NCI-H526 treated with DMSO at 0.1 percent for 48 hours (cell line): ENCODE measurements at regions not wholly inside any gene's neighbourhood (a gene's known extent, or its start where the extent isn't known, plus 50 kb on each side); places are given as distances from the start of the nearest gene placed in this dataset.
"Not testable (repeated sequence)": the region's sequence is repeated elsewhere in the genome, so short reads cannot be mapped to it uniquely, and the experiment has no call there.

ENCODE experiments used
- DNase-seq: peaks from one replicate; lab custom pipeline; 2025; lab: John Stamatoyannopoulos, UW

- DNase-seq = no peak
Observed at GRCh38 chr14:28121512-28122297, 644.9 kb upstream of the FOXG1 start.

GRCh38 chr14:28130610-28131284, 635.8 kb upstream of the FOXG1 start:
- DNase-seq = no peak

- no peak for DNase-seq
Observed at GRCh38 chr14:28138341-28138740, 628.2 kb upstream of the FOXG1 start.

DNA sequence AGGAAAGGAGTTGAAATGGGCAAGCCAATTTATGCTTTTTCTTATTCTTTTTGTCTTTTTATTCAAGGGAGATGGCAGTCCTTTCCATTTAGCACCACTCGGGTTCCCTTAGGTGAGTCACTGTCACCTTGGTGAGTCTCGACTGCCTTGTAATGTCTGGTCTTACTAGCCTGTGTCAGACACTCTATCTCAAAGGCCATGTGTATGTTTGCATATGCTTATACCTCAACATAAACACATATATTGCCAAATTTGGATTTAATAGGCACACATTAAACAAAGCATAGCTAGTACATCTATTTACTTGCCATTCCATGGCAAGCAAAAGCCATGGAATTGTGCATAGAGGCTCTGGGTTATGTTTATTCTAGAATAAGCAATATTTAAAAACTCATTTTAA, 624.9 kb upstream of the FOXG1 start:
- no peak for DNase-seq

DNA sequence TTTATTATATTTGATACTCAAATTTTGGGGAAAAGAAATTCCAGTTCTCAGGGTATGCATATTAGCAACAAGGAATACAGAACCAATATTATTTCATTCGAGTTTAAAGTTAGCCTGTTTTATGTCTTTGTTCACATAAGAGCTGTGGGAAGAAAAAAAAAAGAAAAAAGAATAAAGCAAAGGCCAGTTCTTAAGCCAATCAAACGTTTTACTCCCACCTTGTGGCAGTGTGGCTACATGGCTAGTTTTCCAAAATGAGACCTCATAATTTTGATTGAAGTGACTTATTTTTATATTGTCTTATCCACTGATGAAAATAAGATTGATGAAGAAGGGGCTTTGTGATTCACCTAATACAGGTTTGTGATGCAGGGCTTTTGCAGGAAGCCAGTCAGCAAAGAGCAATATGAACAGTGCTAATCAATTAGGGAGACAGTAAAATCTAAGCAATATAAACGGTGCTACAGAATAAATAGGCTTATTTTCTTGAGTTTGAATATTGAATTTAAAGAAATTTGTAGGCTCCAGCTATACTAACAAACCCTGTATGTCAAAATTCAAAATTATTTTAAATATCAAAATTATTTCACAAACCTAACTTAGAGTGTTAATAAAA, 624.1 kb upstream of the FOXG1 start:
- no peak for DNase-seq

DNA sequence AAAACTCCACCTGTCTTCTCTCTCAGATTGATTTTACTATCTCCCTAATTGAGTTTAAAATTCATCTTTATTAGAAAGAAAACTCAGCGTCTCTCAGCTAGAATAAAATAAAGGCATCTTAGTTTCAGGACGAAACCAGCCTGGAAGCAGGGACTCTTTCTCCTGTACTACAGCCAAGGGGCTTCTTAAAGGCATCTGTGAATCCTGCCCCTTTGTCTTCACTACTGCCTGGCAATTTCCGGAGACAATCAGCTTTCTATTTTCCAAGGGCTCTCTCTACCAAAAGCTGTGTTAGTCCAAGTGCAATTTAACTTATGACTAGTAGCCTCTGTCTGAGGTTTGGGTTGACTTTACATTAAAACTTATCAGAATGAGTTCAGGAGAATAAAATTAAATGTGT, 623.3 kb upstream of the FOXG1 start:
- no peak for DNase-seq

- DNase-seq = no peak
Observed at GRCh38 chr14:28151926-28152325, 614.7 kb upstream of the FOXG1 start.

DNA sequence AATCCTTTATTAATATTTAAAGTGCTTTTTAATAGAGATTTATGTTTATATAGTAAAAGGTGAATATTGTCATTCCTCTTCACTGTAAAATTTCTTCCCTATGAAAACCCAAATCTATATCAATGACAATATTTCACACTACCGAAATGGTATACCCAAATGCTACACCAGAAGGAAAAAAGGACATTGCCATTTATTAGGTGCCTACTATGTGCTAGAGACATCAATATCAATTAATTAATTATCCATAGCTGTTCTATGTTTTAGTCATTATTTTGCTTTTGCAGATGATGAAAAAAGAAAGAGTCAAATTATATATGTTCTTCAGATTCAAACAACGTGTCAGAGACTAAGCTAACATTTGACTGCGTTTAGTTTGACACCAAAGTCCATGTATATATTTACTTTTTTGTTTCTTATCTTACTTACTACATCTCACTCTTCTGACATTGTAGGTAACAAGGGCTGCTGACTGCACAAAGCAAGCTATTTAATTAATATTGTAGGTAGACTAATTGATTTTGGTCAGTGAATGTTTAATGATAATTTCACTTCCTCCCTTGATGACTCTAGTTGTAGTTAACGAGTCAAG, 614.0 kb upstream of the FOXG1 start:
- DNase-seq = no peak

GRCh38 chr14:28157289-28157869, 609.2 kb upstream of the FOXG1 start:
- DNase-seq = no peak

DNA sequence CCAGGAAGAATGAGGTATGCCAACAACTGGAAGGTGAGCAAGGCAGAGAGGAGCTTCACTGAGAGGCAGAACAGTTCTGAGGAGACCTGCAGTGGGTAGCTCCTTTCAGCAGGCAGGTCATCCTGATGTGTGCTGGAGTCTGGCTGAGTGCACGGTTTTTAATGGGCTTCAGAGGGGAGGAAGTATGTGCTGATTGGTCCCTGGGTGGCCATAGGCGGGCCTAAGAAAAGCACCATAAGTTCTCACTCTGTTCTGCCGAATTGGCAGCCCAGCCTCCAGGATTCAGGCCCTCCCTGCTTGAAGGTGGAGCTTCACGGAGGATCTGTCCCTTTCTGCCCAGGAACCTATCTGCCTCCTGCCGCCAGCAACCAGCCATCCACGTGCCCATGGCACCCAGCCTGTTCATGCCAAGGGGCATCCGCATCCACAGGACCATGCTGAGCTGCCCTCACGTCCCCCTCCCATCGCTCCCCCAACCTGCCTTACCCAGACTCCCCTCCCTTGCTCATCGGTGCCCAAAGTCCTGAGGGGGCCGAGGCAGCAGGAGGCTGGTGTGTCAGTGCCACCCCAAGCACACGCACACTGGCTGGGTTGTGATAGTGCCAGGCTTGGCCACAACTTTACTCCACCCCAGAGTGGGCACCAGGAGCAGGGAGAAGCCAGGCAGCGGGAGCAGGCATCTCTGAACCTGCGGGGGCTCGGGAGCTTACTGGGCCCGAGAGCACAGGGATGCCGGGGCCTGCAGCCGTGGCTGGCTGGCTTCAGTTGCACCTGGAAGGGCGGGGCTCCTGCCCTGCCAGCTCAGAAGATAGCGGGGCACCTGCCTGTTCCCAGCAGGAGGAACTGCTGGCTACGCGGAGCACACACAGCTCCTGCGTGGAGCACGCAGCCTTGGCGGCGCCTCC, 608.4 kb upstream of the FOXG1 start:
- DNase-seq = no peak

- no peak for DNase-seq
Observed at GRCh38 chr14:28161040-28161439, 605.5 kb upstream of the FOXG1 start.

- no peak for DNase-seq
Observed at GRCh38 chr14:28163233-28163632, 603.4 kb upstream of the FOXG1 start.

GRCh38 chr14:28163897-28164296, 602.7 kb upstream of the FOXG1 start:
- DNase-seq = no peak

DNA sequence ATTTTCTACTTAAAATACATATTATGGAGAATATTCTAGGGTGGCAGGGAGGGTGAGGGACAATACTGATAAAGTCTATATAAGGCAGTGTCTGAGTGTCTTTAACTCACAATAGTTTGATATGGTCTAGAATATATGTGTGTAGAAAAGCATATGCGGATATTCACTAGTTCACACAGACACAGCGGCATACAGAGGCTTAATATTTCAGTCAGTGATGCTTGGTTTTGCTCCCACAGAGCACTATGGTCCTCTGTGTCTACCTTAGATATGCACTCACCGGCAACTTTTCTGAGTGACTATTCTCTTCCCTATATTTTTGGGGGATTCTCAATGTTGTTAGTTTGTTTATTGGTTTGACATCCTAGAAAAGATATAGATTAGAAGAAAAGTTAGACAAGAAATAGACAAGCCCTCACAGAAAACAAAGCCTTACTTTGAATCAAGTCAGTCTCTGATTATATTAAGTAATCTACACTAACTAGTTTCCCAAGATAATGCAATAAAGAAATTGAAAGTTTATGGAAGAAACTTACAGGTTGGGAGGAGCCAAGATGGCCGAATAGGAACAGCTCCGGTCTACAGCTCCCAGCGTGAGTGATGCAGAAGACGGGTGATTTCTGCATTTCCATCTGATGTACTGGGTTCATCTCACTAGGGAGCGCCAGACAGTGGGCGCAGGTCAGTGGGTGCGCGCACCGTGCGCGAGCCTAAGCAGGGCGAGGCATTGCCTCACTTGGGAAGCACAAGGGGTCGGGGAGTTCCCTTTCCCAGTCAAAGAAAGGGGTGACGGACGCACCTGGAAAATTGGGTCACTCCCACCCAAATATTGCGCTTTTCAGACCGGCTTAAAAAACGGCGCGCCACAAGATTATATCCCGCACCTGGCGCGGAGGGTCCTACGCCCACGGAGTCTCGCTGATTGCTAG, 578.4 kb upstream of the FOXG1 start:
- not testable (repeated sequence) for DNase-seq

DNA sequence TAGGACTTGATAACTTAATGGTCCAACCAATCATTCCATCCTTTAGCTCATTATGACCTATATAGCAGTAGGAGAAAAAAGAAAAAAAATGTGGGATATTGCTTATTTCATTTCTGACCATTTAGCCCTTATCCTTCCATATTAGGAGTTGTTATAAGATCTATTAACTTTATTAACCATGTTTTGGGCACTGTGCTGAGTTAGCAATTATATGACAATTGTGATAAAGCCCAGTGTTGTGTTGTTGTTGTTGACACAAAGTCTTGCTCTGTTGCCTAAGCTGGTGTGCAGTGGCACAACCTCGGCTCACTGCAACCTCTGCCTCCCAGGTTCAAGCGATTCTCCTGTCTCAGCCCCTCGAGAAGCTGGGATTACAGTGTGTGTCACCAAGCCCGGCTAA, 569.7 kb upstream of the FOXG1 start:
- DNase-seq = no peak

DNA sequence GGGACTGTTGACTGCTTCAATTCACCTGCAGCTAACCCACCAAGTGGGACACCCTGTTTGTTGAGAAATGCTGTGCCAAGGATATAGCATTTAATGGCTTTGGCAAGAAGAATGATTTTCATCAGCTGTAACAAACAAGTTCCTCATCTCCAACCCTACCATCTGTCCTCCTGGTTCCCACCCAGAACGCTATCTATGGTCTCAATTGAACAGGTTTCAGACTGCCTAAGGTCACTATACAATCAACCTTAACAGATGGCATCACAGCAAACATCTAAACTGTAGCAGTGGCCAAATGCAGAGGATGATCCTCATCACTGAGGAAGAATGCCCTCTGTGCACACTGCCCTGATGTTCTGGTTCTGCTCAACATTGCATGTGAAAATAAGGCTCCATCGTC, 546.2 kb upstream of the FOXG1 start:
- DNase-seq = no peak

- DNase-seq = no peak
Observed at GRCh38 chr14:28240909-28241308, 525.7 kb upstream of the FOXG1 start.

DNA sequence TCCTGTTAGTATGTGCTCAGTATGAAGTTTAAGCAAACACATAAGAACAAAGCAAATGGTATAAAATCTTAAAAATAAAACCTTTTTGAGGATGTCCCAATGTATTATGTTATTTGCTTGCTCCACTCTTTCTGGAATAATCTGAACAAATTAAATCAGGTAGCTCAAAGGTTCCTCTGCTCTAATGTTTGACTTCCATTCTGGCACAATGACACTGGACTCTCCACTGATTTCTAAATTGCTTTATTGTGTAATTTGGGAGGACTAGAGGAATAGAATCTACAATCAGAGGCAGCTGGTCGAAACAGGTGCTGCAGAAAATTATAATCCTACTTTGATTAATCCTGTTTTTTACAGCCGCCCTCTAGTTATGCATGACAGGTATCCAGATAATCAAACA, 523.7 kb upstream of the FOXG1 start:
- peak; percentile 2 for DNase-seq

DNA sequence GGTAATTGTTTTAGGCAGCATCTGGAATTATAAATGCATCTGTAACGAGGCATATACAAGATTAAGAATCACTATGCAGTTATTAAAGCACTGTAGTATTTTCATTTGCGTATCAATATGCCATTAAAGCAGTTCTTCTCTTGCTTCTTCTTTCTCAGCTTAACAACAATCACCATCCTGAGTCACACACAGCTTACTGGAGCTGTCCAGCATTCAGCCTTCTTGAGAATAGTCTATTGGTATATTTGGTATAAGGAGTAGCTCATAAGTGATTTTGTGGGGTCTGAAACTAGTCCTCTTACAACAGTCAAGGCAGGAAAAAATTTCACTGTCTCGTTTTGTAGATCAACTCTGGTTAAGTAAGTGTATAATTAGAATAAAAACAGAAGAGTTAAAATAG, 523.0 kb upstream of the FOXG1 start:
- no peak for DNase-seq

DNA sequence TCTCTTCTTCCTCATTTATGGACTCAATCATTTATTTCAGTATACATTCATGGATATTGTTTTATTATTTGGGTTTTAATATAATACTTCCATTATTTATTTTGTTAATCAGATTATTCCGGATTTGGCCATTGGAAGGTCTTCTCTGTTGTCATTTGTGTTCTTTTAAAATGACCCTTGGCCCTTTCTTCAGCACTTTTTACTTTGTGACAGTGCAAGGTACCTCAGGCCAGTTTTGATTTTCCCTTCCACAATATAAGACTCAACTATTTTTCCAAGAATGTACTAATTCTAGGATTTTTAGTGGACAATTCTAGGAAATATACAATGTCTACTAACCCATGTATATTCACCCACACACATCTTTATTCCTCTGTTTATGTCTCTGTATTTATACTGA, 521.4 kb upstream of the FOXG1 start:
- no peak for DNase-seq
